ENCODE measurements at regions not wholly inside any gene's neighbourhood (a gene's known extent, or its start where the extent isn't known, plus 50 kb on each side); places are given as distances from the start of the nearest gene placed in this dataset.
A peak's percentile ranks its signal among the peaks of the same experiment; 100 is the strongest.
"Not testable (repeated sequence)": the region's sequence is repeated elsewhere in the genome, so short reads cannot be mapped to it uniquely, and the experiment has no call there.

DNA sequence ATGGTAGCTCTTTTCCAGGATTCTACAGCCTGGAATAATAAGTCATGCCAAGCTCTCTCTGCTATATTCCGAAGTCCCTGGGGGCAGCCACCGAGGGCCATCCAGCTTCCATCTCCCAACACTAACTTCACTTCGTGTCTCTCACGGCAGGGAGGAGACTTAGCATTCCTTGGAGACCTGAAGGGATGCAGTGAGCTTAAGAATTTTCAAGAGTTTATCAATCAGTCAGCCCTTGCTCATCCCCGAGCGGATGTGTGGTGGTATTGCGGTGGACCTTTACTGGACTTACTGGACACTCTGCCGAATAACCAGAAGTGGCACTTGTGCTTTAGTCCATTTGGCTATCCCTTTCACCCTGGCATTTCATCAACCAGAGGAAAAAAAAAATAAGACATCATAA is 294.7 kb upstream of the SGCG start:
- H3K36me3 ChIP-seq (ENCODE audit: control insufficient read depth, insufficient read depth, low read length); DNase-seq; H3K4me1 ChIP-seq (ENCODE audit: control insufficient read depth, insufficient read depth, low read length); H3K27me3 ChIP-seq (ENCODE audit: control insufficient read depth, insufficient read depth, low read length); H3K9me3 ChIP-seq (replicated peaks; ENCODE audit: control insufficient read depth, low read depth, low read length); H3K4me3 ChIP-seq (ENCODE audit: low read length); H3K27ac ChIP-seq (ENCODE audit: low read length): not testable (repeated sequence)
- 70% methylated on average over 2 of the region's 8 CpGs for WGBS (ENCODE audit: insufficient coverage)

DNA sequence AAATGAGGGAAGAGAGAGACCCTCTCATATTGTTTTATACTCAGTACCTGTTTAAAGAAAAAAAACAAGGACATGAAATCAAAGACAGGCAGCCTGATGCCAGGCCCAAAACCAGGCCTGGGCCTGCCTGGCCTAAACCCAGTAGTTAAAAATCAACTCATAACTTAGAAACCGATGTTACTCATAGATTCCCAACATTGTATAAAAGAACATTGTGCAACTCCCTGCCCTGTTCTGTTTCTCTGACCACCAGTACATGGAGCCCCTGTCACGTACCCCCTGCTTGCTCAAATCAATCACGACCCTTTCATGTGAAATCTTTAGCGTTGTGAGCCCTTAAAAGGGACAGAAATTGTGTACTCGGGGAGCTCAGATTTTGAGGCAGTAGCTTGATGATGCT is 291.4 kb upstream of the SGCG start:
- not testable (repeated sequence) for H3K36me3 ChIP-seq (ENCODE audit: control insufficient read depth, insufficient read depth, low read length); H3K27ac ChIP-seq (ENCODE audit: low read length); H3K4me3 ChIP-seq (ENCODE audit: low read length); H3K9me3 ChIP-seq (replicated peaks; ENCODE audit: control insufficient read depth, low read depth, low read length); H3K27me3 ChIP-seq (ENCODE audit: control insufficient read depth, insufficient read depth, low read length); DNase-seq; H3K4me1 ChIP-seq (ENCODE audit: control insufficient read depth, insufficient read depth, low read length)
- WGBS (ENCODE audit: insufficient coverage) = 97% methylated on average over 5 of the region's 5 CpGs

DNA sequence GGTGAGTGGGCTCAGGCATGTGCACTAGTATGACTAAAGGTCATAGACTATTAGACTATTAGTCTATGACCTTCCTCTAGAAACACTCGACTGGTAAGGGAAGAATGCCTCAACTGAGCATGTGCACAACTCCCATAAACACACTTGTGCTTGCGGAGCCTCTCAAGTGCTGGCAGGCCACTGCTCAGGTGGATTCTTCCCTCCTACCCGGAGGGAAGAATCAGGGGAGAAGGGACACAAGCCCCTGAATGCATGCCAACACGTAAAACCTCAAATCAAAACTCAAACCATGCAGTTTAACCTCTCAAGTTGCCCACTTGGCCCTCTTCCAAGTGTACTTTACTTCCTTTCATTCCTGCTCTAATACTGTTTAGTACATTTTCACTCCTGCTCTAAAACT is 287.6 kb upstream of the SGCG start:
- H3K27ac ChIP-seq (ENCODE audit: low read length) = no peak overlapping the region
- no peak for DNase-seq
- no peaks in the 10 kb centered on the region for H3K9me3 ChIP-seq (replicated peaks; ENCODE audit: control insufficient read depth, low read depth, low read length)
- no peak overlapping the region for H3K4me3 ChIP-seq (ENCODE audit: low read length)
- no peaks in the 10 kb centered on the region for H3K27me3 ChIP-seq (ENCODE audit: control insufficient read depth, insufficient read depth, low read length)
- no peaks in the 10 kb centered on the region for H3K36me3 ChIP-seq (ENCODE audit: control insufficient read depth, insufficient read depth, low read length)
- 44% methylated on average over 2 of the region's 4 CpGs for WGBS (ENCODE audit: insufficient coverage)
- no peaks in the 10 kb centered on the region for H3K4me1 ChIP-seq (ENCODE audit: control insufficient read depth, insufficient read depth, low read length)

DNA sequence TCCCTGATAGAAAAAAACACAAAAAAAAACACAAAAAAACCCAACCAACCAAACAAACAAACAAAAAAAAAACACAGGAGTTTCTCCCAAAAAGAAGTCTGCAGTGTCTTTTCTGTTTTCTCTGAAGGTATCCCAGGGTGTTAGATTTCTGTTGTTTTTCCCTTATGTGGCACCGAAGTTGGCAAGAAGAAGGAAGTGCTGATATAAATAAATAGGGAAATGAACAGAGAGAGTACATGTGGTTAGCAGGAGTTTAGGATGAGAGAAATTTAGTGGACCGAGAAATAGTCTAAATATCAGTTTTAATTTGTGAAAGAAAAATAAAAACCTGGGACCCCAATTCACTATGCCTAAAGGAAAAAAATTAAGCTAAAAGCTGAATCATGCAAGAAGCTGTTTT is 287.0 kb upstream of the SGCG start:
- DNase-seq = no peak
- H3K27me3 ChIP-seq (ENCODE audit: control insufficient read depth, insufficient read depth, low read length) = no peaks in the 10 kb centered on the region
- H3K4me3 ChIP-seq (ENCODE audit: low read length) = no peak overlapping the region
- H3K9me3 ChIP-seq (replicated peaks; ENCODE audit: control insufficient read depth, low read depth, low read length) = no peaks in the 10 kb centered on the region
- no peak overlapping the region for H3K27ac ChIP-seq (ENCODE audit: low read length)
- WGBS (ENCODE audit: insufficient coverage) = no CpG with 5 or more reads among the region's 2 CpGs
- H3K4me1 ChIP-seq (ENCODE audit: control insufficient read depth, insufficient read depth, low read length) = no peaks in the 10 kb centered on the region
- H3K36me3 ChIP-seq (ENCODE audit: control insufficient read depth, insufficient read depth, low read length) = no peaks in the 10 kb centered on the region

DNA sequence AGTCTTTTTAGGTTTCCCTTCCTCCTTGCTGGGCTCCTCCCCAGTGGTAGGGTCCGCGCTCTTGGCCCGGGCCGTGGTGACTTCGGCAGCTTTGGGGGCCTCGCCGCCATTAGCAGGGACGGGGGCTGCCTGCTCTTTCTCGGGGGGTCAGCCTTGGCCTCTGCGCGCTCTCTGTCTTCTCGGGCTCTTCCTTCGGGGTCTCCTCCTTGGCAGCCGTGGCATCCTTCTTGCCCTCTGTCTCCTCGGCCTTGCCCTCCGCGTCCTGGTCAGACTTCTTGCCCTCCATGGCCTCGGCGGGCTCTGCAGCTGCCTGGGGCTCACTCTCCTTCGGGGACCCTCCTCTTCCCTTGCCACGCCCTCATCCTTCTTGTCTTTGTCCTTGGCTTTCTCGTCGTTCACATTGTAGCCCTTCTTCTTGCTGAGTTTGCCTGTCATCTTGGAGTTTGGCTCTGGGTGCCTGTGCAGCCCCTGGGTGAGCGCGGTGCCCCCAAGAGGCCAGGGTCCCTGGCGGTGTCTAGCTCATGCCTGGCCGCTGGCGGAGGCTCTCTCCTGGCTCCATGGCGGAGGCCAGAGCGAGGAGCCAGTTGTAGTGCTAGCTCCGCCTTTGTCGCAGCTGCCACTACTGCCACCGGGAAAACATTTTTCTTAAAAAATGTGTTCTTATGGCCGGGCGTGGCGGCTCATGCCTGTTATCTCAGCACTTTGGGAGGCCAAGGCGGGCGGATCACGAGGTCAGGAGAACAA is 283.0 kb upstream of the SGCG start:
- 96% methylated on average over 39 of the region's 39 CpGs for WGBS (ENCODE audit: insufficient coverage)

DNA sequence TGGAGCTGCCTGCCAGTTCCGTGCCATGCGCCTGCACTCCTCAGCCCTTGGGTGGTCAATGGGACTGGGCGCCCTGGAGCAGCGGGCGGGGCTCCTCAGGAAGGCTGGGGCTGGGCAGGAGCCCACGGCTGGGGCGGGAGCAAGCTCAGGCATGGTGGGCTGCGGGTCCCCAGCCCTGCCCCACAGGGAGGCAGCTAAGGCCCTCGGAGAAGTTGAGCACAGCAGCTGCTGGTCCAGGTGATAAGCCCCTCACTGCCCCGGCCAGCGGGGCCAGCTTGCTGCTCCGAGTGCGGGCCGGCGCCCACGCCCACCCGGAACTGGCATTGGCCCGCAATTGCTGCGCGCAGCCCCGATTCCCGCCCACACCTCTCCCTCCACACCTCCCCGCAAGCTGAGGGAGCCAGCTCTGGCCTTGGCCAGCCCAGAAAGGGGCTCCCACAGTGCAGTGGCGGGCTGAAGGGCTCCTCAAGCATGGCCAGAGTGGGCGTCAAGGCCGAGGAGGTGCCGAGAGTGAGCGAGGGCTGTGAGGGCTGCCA is 280.3 kb upstream of the SGCG start:
- not testable (repeated sequence) for H3K27me3 ChIP-seq (ENCODE audit: control insufficient read depth, insufficient read depth, low read length); H3K36me3 ChIP-seq (ENCODE audit: control insufficient read depth, insufficient read depth, low read length); DNase-seq; H3K4me3 ChIP-seq (ENCODE audit: low read length); H3K27ac ChIP-seq (ENCODE audit: low read length); H3K9me3 ChIP-seq (replicated peaks; ENCODE audit: control insufficient read depth, low read depth, low read length); H3K4me1 ChIP-seq (ENCODE audit: control insufficient read depth, insufficient read depth, low read length)
- WGBS (ENCODE audit: insufficient coverage) = 95% methylated on average over 19 of the region's 28 CpGs

More for the DNA sequence above, 283.0 kb upstream of the SGCG start:
- DNase-seq = no peak
- Histone ChIP-seq H3K36me3 (ENCODE audit: control insufficient read depth, insufficient read depth, low read length) (no peaks in the 10 kb centered on the region), H3K27me3 (ENCODE audit: control insufficient read depth, insufficient read depth, low read length) (no peaks in the 10 kb centered on the region), H3K27ac (ENCODE audit: low read length) (no peak overlapping the region), H3K4me1 (ENCODE audit: control insufficient read depth, insufficient read depth, low read length) (no peaks in the 10 kb centered on the region), H3K4me3 (ENCODE audit: low read length) (no peak overlapping the region), H3K9me3 (replicated peaks; ENCODE audit: control insufficient read depth, low read depth, low read length) (peaks cover 6% of the 10 kb centered on the region)

DNA sequence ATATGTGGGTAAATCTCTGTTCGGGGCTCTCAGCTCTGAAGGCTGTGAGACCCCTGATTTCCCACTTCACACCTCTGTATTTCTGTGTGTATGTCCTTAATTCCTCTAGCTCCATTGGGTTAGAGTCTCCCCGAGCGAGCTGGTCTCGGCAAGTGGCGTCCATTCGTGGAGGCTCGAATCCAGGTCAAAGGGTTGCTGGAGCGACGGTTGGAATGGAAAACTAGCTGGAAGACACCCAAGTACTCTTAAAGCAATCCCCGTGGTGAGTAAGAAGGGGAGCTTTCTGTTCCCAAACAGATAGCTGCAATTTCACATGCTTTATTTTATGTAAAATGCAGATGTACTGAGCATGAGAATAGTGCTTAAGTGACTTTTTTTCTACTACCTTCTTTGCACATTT is 277.5 kb upstream of the SGCG start:
- peaks cover 6% of the 10 kb centered on the region for H3K9me3 ChIP-seq (replicated peaks; ENCODE audit: control insufficient read depth, low read depth, low read length)
- H3K4me3 ChIP-seq (ENCODE audit: low read length) = no peak overlapping the region
- no peak overlapping the region for H3K27ac ChIP-seq (ENCODE audit: low read length)
- DNase-seq = peak; percentile 74
- no peaks in the 10 kb centered on the region for H3K4me1 ChIP-seq (ENCODE audit: control insufficient read depth, insufficient read depth, low read length)
- H3K36me3 ChIP-seq (ENCODE audit: control insufficient read depth, insufficient read depth, low read length) = no peaks in the 10 kb centered on the region
- no peaks in the 10 kb centered on the region for H3K27me3 ChIP-seq (ENCODE audit: control insufficient read depth, insufficient read depth, low read length)
- WGBS (ENCODE audit: insufficient coverage) = 77% methylated on average over 4 of the region's 10 CpGs

DNA sequence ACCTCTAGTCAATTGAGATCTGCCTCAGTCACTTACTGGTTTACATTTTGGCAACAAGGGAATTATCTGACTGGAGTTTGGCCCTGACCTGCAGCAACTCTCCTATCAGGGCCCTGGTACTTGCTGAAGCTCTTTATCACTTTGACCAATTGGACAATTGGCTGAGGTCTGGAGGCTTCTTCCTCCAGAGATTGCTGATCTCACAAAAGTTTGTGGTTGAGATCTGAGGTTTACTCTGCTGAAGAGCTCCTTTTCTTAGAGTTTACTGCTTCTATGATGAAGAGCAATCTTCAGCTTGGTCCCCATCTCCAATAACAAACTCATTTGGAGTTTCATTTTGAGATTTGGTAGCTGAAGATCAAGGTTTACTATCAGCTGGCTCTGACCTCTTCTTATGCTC is 276.9 kb upstream of the SGCG start:
- H3K4me1 ChIP-seq (ENCODE audit: control insufficient read depth, insufficient read depth, low read length) = no peaks in the 10 kb centered on the region
- no peak overlapping the region for H3K4me3 ChIP-seq (ENCODE audit: low read length)
- no peaks in the 10 kb centered on the region for H3K36me3 ChIP-seq (ENCODE audit: control insufficient read depth, insufficient read depth, low read length)
- H3K9me3 ChIP-seq (replicated peaks; ENCODE audit: control insufficient read depth, low read depth, low read length) = peaks cover 6% of the 10 kb centered on the region
- H3K27ac ChIP-seq (ENCODE audit: low read length) = no peak overlapping the region
- no peaks in the 10 kb centered on the region for H3K27me3 ChIP-seq (ENCODE audit: control insufficient read depth, insufficient read depth, low read length)
- DNase-seq = no peak

DNA sequence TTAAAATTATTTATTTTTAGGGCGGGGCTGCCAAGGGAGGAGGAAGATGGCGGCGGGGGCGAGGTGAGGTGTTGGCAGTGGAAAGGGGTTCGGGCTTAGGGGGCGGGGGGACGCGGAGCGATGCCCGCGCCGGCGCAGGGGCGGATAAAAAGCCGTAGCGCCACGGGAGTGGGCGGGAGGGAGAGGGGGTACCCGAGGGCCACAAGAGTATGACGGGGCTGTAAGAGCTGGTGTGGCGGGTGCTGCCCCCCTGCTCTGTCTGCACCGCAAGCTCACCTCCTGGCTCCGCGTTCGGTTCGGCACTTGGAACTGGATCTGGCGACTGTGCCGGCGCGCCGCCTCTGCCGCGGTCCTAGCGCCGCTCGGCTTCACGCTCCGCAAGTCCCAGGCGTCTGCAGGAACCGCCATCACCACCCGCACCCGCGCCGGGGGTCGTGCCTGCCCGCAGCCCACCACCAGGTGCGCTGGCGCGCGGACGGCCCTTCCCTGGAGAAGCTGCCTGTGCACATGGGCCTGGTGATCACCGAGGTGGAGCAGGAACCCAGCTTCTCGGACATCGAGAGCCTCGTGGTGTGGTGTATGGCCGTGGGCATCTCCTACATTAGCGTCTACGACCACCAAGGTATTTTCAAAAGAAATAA is 265.2 kb upstream of the SGCG start:
- H3K4me3 ChIP-seq (ENCODE audit: low read length) = peak overlapping the region; percentile 74
- H3K4me1 ChIP-seq (ENCODE audit: control insufficient read depth, insufficient read depth, low read length) = no peaks in the 10 kb centered on the region
- peak overlapping the region; percentile 51 for H3K27ac ChIP-seq (ENCODE audit: low read length)
- peaks cover 2% of the 10 kb centered on the region for H3K27me3 ChIP-seq (ENCODE audit: control insufficient read depth, insufficient read depth, low read length)
- DNase-seq = peak; percentile 74
- H3K9me3 ChIP-seq (replicated peaks; ENCODE audit: control insufficient read depth, low read depth, low read length) = no peaks in the 10 kb centered on the region
- WGBS (ENCODE audit: insufficient coverage) = 0% methylated on average over 40 of the region's 58 CpGs
- H3K36me3 ChIP-seq (ENCODE audit: control insufficient read depth, insufficient read depth, low read length) = no peaks in the 10 kb centered on the region

DNA sequence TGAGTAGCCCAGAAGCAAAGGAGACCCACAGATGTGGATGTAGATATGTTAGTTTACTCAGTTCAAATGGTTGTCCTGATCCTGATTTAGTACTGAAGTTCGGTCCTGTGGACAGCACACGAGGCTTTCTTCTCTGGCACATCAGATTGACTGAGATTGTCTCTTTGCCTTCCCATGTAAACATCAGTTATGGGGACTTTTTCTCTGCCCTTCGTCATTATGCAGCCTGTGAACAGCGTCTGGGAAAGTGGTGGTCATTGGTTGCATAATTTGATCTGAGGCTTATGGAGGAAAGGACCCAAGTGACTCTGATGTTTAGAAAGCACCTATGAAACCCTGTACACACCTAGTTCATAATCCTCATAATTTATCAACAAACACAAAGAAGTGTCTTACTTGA is 264.5 kb upstream of the SGCG start:
- WGBS (ENCODE audit: insufficient coverage) = 40% methylated on average over 2 of the region's 4 CpGs
- not testable (repeated sequence) for H3K27ac ChIP-seq (ENCODE audit: low read length); H3K9me3 ChIP-seq (replicated peaks; ENCODE audit: control insufficient read depth, low read depth, low read length); H3K36me3 ChIP-seq (ENCODE audit: control insufficient read depth, insufficient read depth, low read length); DNase-seq; H3K4me1 ChIP-seq (ENCODE audit: control insufficient read depth, insufficient read depth, low read length); H3K27me3 ChIP-seq (ENCODE audit: control insufficient read depth, insufficient read depth, low read length)
- H3K4me3 ChIP-seq (ENCODE audit: low read length) = peak overlapping the region; percentile 74

Data from muscle of leg (tissue), 3 donors.